K562 (cell line): ENCODE measurements at regions not wholly inside any gene's neighbourhood (a gene's known extent, or its start where the extent isn't known, plus 50 kb on each side); places are given as distances from the start of the nearest gene placed in this dataset.

Source experiments
- HDAC3 ChIP-seq: fragments of 450-650 bp; IDR thresholded peaks from 2 replicates; pipeline ENCODE4 v1.6.1; 2018; ENCODE audit warnings: borderline replicate concordance, mild to moderate bottlenecking, moderate library complexity; ENCODE audit not compliant: partially characterized antibody
- NFRKB ChIP-seq: fragments of 450-650 bp; IDR thresholded peaks from 2 replicates; pipeline ENCODE4 v1.6.1; 2016; ENCODE audit warnings: low read depth
- RHOXF2B ChIP-seq: fragments of 250-450 bp; sonication (Bioruptor Pico); conservative IDR thresholded peaks from 2 replicates; pipeline ENCODE4 v1.5.1; 2021
- SMARCA4 ChIP-seq: fragments of 450-650 bp; IDR thresholded peaks from 2 replicates; pipeline ENCODE4 v1.6.1; 2016
- STAT5B ChIP-seq: fragments of 250-450 bp; sonication (Bioruptor Pico); IDR thresholded peaks from 2 replicates; pipeline ENCODE4 v1.8.0; 2021; ENCODE audit warnings: mild to moderate bottlenecking, inconsistent platforms
- TBP ChIP-seq: optimal IDR thresholded peaks from 2 replicates; pipeline ENCODE3; 2011; ENCODE audit warnings: low read depth, low read length, improper control_type of control experiment
- TF ChIP-seq, protein P1 (sequence below), 3 experiments: IDR thresholded peaks in 2 of 3; conservative IDR thresholded peaks in 1 of 3; 2 replicates each; pipeline ENCODE4 v1.5.1; 2011 to 2012; ENCODE audit warnings: low read length in 3 of 3, mild to moderate bottlenecking in 3 of 3, control low read depth in 2 of 3, improper control_type of control experiment in 1 of 3, inconsistent platforms in 1 of 3, low read depth in 1 of 3, mixed read lengths in 1 of 3, moderate library complexity in 1 of 3; ENCODE audit not compliant: insufficient read depth in 2 of 3
- TF ChIP-seq, protein P2 (sequence below): IDR thresholded peaks from 3 replicates; pipeline ENCODE4 v1.6.1; 2011; ENCODE audit warnings: borderline replicate concordance, mild to moderate bottlenecking, moderate library complexity; ENCODE audit not compliant: insufficient read length; ENCODE audit errors: extremely low read depth
- TF ChIP-seq, protein P3 (sequence below): fragments of 450-650 bp; IDR thresholded peaks from 2 replicates; pipeline ENCODE4 v1.6.1; 2016; ENCODE audit warnings: mild to moderate bottlenecking, moderate library complexity

- TF ChIP-seq SMARCA4 (no peak), HDAC3 (no peak), NFRKB (no peak), STAT5B (CRISPR knock-in tag) (no peak), TBP (no peak), RHOXF2B (CRISPR knock-in tag) (no peak)
- TF ChIP-seq, protein P1, sequence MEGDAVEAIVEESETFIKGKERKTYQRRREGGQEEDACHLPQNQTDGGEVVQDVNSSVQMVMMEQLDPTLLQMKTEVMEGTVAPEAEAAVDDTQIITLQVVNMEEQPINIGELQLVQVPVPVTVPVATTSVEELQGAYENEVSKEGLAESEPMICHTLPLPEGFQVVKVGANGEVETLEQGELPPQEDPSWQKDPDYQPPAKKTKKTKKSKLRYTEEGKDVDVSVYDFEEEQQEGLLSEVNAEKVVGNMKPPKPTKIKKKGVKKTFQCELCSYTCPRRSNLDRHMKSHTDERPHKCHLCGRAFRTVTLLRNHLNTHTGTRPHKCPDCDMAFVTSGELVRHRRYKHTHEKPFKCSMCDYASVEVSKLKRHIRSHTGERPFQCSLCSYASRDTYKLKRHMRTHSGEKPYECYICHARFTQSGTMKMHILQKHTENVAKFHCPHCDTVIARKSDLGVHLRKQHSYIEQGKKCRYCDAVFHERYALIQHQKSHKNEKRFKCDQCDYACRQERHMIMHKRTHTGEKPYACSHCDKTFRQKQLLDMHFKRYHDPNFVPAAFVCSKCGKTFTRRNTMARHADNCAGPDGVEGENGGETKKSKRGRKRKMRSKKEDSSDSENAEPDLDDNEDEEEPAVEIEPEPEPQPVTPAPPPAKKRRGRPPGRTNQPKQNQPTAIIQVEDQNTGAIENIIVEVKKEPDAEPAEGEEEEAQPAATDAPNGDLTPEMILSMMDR (IDR thresholded peaks at IDR 0.05 in 2 of 3, conservative IDR thresholded peaks at IDR 0.05 in 1 of 3; ENCODE audit: insufficient read depth in 2 of 3, low read depth in 1 of 3, low read length in 3 of 3) = no peak
- TF ChIP-seq, protein P2, sequence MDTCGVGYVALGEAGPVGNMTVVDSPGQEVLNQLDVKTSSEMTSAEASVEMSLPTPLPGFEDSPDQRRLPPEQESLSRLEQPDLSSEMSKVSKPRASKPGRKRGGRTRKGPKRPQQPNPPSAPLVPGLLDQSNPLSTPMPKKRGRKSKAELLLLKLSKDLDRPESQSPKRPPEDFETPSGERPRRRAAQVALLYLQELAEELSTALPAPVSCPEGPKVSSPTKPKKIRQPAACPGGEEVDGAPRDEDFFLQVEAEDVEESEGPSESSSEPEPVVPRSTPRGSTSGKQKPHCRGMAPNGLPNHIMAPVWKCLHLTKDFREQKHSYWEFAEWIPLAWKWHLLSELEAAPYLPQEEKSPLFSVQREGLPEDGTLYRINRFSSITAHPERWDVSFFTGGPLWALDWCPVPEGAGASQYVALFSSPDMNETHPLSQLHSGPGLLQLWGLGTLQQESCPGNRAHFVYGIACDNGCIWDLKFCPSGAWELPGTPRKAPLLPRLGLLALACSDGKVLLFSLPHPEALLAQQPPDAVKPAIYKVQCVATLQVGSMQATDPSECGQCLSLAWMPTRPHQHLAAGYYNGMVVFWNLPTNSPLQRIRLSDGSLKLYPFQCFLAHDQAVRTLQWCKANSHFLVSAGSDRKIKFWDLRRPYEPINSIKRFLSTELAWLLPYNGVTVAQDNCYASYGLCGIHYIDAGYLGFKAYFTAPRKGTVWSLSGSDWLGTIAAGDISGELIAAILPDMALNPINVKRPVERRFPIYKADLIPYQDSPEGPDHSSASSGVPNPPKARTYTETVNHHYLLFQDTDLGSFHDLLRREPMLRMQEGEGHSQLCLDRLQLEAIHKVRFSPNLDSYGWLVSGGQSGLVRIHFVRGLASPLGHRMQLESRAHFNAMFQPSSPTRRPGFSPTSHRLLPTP = no peak
- TF ChIP-seq, protein P3, sequence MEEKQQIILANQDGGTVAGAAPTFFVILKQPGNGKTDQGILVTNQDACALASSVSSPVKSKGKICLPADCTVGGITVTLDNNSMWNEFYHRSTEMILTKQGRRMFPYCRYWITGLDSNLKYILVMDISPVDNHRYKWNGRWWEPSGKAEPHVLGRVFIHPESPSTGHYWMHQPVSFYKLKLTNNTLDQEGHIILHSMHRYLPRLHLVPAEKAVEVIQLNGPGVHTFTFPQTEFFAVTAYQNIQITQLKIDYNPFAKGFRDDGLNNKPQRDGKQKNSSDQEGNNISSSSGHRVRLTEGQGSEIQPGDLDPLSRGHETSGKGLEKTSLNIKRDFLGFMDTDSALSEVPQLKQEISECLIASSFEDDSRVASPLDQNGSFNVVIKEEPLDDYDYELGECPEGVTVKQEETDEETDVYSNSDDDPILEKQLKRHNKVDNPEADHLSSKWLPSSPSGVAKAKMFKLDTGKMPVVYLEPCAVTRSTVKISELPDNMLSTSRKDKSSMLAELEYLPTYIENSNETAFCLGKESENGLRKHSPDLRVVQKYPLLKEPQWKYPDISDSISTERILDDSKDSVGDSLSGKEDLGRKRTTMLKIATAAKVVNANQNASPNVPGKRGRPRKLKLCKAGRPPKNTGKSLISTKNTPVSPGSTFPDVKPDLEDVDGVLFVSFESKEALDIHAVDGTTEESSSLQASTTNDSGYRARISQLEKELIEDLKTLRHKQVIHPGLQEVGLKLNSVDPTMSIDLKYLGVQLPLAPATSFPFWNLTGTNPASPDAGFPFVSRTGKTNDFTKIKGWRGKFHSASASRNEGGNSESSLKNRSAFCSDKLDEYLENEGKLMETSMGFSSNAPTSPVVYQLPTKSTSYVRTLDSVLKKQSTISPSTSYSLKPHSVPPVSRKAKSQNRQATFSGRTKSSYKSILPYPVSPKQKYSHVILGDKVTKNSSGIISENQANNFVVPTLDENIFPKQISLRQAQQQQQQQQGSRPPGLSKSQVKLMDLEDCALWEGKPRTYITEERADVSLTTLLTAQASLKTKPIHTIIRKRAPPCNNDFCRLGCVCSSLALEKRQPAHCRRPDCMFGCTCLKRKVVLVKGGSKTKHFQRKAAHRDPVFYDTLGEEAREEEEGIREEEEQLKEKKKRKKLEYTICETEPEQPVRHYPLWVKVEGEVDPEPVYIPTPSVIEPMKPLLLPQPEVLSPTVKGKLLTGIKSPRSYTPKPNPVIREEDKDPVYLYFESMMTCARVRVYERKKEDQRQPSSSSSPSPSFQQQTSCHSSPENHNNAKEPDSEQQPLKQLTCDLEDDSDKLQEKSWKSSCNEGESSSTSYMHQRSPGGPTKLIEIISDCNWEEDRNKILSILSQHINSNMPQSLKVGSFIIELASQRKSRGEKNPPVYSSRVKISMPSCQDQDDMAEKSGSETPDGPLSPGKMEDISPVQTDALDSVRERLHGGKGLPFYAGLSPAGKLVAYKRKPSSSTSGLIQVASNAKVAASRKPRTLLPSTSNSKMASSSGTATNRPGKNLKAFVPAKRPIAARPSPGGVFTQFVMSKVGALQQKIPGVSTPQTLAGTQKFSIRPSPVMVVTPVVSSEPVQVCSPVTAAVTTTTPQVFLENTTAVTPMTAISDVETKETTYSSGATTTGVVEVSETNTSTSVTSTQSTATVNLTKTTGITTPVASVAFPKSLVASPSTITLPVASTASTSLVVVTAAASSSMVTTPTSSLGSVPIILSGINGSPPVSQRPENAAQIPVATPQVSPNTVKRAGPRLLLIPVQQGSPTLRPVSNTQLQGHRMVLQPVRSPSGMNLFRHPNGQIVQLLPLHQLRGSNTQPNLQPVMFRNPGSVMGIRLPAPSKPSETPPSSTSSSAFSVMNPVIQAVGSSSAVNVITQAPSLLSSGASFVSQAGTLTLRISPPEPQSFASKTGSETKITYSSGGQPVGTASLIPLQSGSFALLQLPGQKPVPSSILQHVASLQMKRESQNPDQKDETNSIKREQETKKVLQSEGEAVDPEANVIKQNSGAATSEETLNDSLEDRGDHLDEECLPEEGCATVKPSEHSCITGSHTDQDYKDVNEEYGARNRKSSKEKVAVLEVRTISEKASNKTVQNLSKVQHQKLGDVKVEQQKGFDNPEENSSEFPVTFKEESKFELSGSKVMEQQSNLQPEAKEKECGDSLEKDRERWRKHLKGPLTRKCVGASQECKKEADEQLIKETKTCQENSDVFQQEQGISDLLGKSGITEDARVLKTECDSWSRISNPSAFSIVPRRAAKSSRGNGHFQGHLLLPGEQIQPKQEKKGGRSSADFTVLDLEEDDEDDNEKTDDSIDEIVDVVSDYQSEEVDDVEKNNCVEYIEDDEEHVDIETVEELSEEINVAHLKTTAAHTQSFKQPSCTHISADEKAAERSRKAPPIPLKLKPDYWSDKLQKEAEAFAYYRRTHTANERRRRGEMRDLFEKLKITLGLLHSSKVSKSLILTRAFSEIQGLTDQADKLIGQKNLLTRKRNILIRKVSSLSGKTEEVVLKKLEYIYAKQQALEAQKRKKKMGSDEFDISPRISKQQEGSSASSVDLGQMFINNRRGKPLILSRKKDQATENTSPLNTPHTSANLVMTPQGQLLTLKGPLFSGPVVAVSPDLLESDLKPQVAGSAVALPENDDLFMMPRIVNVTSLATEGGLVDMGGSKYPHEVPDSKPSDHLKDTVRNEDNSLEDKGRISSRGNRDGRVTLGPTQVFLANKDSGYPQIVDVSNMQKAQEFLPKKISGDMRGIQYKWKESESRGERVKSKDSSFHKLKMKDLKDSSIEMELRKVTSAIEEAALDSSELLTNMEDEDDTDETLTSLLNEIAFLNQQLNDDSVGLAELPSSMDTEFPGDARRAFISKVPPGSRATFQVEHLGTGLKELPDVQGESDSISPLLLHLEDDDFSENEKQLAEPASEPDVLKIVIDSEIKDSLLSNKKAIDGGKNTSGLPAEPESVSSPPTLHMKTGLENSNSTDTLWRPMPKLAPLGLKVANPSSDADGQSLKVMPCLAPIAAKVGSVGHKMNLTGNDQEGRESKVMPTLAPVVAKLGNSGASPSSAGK = no peak
- TF ChIP-seq, all 486 proteins: peak for 0
Measured at GRCh38 chr2:57180042-57180567, 866.5 kb upstream of the VRK2 start (continued).
